PC-3 (cell line): ENCODE measurements at regions not wholly inside any gene's neighbourhood (a gene's known extent, or its start where the extent isn't known, plus 50 kb on each side); places are given as distances from the start of the nearest gene placed in this dataset.

ENCODE experiments used
- CTCF ChIP-seq: fragments of 300-600 bp; sonication (generic); conservative IDR thresholded peaks from 2 replicates; pipeline ENCODE4 v1.5.1; 2017; ENCODE audit warnings: antibody characterized with exemption, low read depth, mild to moderate bottlenecking, low read length
- EZH2 ChIP-seq: fragments of 300-600 bp; sonication (generic); IDR thresholded peaks from one replicate; pipeline ENCODE4 v1.6.1; 2017; ENCODE audit warnings: antibody characterized with exemption, mild to moderate bottlenecking, low read length; ENCODE audit not compliant: unreplicated experiment

GRCh38 chr4:179927473-179927872, 2315.7 kb upstream of the TENM3 start:
- TF ChIP-seq CTCF (no peak), EZH2 (no peak)
